Suprapubic skin (tissue), 4 donors: ENCODE measurements at regions not wholly inside any gene's neighbourhood (a gene's known extent, or its start where the extent isn't known, plus 50 kb on each side); places are given as distances from the start of the nearest gene placed in this dataset.

Experiments
- DNase-seq, 2 donors: peaks; one replicate each; pipeline ENCODE4 v3.0.0-alpha.2; 2019; ENCODE audit warnings: low spot score in 2 of 2
- H3K27ac ChIP-seq: fragments of 200-600 bp; sonication (generic); one replicate; pipeline ENCODE4 v1.5.1; 2019
- H3K27me3 ChIP-seq: fragments of 200-600 bp; sonication (generic); one replicate; pipeline ENCODE4 v1.5.1; 2019
- H3K36me3 ChIP-seq: fragments of 200-600 bp; sonication (generic); one replicate; pipeline ENCODE4 v1.5.1; 2019
- H3K4me1 ChIP-seq: fragments of 200-600 bp; sonication (generic); one replicate; pipeline ENCODE4 v1.5.1; 2019
- H3K4me3 ChIP-seq: fragments of 200-600 bp; sonication (generic); one replicate; pipeline ENCODE4 v1.5.1; 2019; ENCODE audit warnings: mild to moderate bottlenecking
- H3K9me3 ChIP-seq: fragments of 200-600 bp; sonication (generic); one replicate; pipeline ENCODE4 v1.5.1; 2019
- EP300 ChIP-seq: sonication (generic); formaldehyde crosslinking; IDR thresholded peaks from one replicate; pipeline ENCODE4 v1.6.1; 2017; ENCODE audit warnings: antibody characterized with exemption
- POLR2A ChIP-seq, 2 donors: fragments of 450-650 bp; IDR thresholded peaks; one replicate each; pipeline ENCODE4 v1.6.1; 2017; ENCODE audit warnings: antibody characterized with exemption in 2 of 2, mild to moderate bottlenecking in 2 of 2, moderate library complexity in 2 of 2
- POLR2AphosphoS5 ChIP-seq, 3 donors: sonication (generic); formaldehyde crosslinking; IDR thresholded peaks; one replicate each; pipeline ENCODE4 v1.6.1; 2017; ENCODE audit warnings: antibody characterized with exemption in 3 of 3
- WGBS: methylation state at CpG from one replicate; pipeline ENCODE4 v1.1.5; 2018; 5-methylcytosine and 5-hydroxymethylcytosine counted together
- TF ChIP-seq, protein P1 (sequence below), 2 donors: fragments of 200-600 bp in 1 of 2; fragments of 450-650 bp in 1 of 2; sonication (generic) in 1 of 2; IDR thresholded peaks; one replicate each; pipeline ENCODE4 v1.5.1; 2016 to 2019; ENCODE audit warnings: antibody characterized with exemption in 2 of 2, mild to moderate bottlenecking in 1 of 2, moderate library complexity in 1 of 2

DNA sequence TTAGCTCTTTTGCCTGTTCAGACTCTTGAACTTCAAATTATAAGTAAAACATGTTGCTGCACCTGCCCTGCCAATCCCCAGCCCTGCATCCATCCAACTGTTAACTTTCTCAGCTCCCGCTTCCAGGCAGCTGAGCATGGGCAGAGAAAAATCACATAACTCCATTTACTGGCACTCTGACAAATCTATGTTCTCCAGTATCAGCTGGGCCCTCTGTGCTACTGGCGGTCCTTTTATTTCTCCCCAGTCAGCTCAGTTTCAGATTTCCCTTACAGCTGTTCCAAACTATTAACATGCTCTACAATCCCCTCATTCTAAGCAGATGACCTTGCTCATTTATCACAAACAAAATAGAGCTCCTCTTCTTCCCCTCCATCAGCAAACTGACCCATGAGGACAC lies 240.4 kb upstream of the TET2 start:
- Histone ChIP-seq H3K4me3 (no peak overlapping the region), H3K9me3 (no peaks in the 10 kb centered on the region), H3K27me3 (no peaks in the 10 kb centered on the region), H3K36me3 (no peaks in the 10 kb centered on the region), H3K4me1 (peaks cover 4% of the 10 kb centered on the region), H3K27ac (no peak overlapping the region)
- 60% methylated on average over 2 of the region's 2 CpGs for WGBS
- no peak for DNase-seq
- TF ChIP-seq, protein P1, sequence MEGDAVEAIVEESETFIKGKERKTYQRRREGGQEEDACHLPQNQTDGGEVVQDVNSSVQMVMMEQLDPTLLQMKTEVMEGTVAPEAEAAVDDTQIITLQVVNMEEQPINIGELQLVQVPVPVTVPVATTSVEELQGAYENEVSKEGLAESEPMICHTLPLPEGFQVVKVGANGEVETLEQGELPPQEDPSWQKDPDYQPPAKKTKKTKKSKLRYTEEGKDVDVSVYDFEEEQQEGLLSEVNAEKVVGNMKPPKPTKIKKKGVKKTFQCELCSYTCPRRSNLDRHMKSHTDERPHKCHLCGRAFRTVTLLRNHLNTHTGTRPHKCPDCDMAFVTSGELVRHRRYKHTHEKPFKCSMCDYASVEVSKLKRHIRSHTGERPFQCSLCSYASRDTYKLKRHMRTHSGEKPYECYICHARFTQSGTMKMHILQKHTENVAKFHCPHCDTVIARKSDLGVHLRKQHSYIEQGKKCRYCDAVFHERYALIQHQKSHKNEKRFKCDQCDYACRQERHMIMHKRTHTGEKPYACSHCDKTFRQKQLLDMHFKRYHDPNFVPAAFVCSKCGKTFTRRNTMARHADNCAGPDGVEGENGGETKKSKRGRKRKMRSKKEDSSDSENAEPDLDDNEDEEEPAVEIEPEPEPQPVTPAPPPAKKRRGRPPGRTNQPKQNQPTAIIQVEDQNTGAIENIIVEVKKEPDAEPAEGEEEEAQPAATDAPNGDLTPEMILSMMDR (IDR thresholded peaks at IDR 0.05): no peak
- no peak for TF ChIP-seq EP300
- TF ChIP-seq POLR2A (IDR thresholded peaks at IDR 0.05): no peak
- TF ChIP-seq POLR2AphosphoS5 (IDR thresholded peaks at IDR 0.05): no peak

DNA sequence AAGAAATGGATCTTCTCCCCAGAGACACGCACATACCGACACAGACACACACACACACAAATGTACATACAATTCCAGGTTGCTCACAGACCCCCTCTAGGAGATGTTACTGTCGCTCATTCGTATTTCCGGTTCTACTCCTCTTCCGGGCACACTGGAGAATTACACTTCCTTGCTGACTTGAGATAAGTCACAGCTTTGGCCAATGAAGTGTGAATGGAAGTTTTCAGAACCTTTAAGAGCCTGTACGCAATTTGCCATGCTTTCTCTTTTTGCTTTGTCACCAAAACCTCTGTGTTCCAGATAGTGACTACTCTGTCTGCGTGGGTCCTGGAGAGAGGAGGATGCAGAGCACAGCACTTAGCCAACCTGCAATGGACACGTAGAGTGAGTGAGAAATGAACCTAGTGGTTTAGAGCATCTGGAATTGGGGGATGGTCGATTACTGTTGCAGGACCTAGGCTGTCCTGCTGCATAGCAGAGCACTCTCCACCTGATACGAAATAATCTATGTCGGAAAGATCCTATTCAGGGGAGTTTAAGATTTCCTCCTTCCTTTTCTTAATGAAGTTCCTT lies 239.5 kb upstream of the TET2 start:
- Histone ChIP-seq H3K9me3 (no peaks in the 10 kb centered on the region), H3K27ac (no peak overlapping the region), H3K36me3 (no peaks in the 10 kb centered on the region), H3K4me1 (peaks cover 4% of the 10 kb centered on the region), H3K4me3 (no peak overlapping the region), H3K27me3 (no peaks in the 10 kb centered on the region)
- TF ChIP-seq POLR2AphosphoS5 (IDR thresholded peaks at IDR 0.05) (no peak), POLR2A (IDR thresholded peaks at IDR 0.05) (no peak)
- TF ChIP-seq, protein P1 (IDR thresholded peaks at IDR 0.05): no peak
- DNase-seq: no peak
- WGBS: 74% methylated on average over 12 of the region's 12 CpGs

DNA sequence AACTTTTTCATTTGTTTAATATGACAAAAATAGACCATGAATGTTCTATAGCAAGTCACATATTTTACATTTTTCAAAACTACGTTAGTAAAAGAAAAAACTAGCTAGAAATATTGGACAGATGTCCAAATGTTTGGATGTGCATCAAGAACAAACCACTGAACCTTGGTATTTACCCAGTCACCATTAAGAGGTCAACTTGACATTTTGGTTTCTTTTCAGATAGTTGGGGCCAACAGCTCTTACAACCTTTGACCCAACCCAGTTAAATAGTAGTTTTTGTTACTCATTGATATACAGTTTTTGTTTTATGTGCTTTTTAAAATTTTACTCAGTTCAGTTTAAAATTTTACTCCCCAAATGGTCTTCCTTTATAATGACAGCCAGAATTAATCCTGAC lies 238.7 kb upstream of the TET2 start:
- 55% methylated on average over 1 of the region's 1 CpG for WGBS
- no peaks in the 10 kb centered on the region for H3K9me3 ChIP-seq
- no peak for TF ChIP-seq POLR2AphosphoS5 (IDR thresholded peaks at IDR 0.05)
- no peak for TF ChIP-seq POLR2A (IDR thresholded peaks at IDR 0.05)
- TF ChIP-seq, protein P1 (IDR thresholded peaks at IDR 0.05): no peak
- TF ChIP-seq EP300: no peak
- no peak overlapping the region for H3K4me3 ChIP-seq
- H3K36me3 ChIP-seq: no peaks in the 10 kb centered on the region
- no peak for DNase-seq
- H3K27me3 ChIP-seq: no peaks in the 10 kb centered on the region
- peaks cover 4% of the 10 kb centered on the region for H3K4me1 ChIP-seq
- H3K27ac ChIP-seq: no peak overlapping the region

DNA sequence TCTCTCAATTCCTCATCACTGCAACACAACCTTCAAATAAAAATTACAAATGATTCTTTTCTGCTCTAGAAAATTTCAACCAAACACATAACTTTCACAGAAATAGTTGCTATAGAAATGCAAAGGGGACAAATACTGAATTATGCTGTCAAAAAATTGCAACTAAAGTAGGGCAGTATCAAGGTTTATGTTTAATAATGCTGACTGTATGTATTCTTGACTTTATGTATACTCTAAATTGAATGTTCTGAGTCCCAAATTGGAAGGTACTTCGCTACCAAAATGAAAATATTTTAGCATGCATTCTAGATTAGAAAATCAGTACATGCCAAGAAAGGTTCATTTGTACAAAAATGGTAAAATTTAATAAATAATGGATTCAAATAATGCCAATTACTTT lies 237.3 kb upstream of the TET2 start:
- TF ChIP-seq, protein P1 (IDR thresholded peaks at IDR 0.05): no peak
- TF ChIP-seq POLR2AphosphoS5 (IDR thresholded peaks at IDR 0.05): no peak
- no peak for TF ChIP-seq POLR2A (IDR thresholded peaks at IDR 0.05)
- TF ChIP-seq EP300: no peak
- Histone ChIP-seq H3K4me3 (no peak overlapping the region), H3K9me3 (no peaks in the 10 kb centered on the region), H3K4me1 (peaks cover 4% of the 10 kb centered on the region), H3K27me3 (no peaks in the 10 kb centered on the region), H3K36me3 (no peaks in the 10 kb centered on the region), H3K27ac (no peak overlapping the region)
- no peak for DNase-seq
- WGBS: 88% methylated on average over 1 of the region's 1 CpG

DNA sequence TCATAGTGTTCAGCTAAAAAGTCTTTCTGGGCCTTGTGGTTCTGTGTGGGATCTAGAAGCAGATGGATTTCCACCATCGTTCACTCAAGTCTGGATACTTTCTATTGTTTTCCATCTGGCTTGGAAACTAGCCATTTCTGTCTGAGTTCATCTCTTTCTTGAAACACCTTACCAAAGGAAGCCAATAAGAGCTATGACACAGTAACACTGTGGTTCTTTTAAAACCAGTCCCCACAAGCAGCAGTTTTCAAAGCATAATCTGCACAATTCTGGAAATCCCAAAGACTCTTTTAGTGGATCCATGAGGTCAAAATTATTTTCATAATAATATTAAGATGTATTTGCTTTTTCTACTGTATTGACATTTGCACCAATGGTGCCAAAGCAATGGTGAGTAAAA lies 234.2 kb upstream of the TET2 start:
- H3K36me3 ChIP-seq: no peaks in the 10 kb centered on the region
- 64% methylated on average over 1 of the region's 1 CpG for WGBS
- no peaks in the 10 kb centered on the region for H3K4me1 ChIP-seq
- no peak for DNase-seq
- TF ChIP-seq, protein P1 (IDR thresholded peaks at IDR 0.05): no peak
- TF ChIP-seq POLR2AphosphoS5 (IDR thresholded peaks at IDR 0.05): no peak
- TF ChIP-seq EP300: no peak
- no peak for TF ChIP-seq POLR2A (IDR thresholded peaks at IDR 0.05)
- H3K27me3 ChIP-seq: no peaks in the 10 kb centered on the region
- H3K27ac ChIP-seq: no peak overlapping the region
- H3K9me3 ChIP-seq: no peaks in the 10 kb centered on the region
- no peak overlapping the region for H3K4me3 ChIP-seq
